IPS-15b (cell line): ENCODE measurements at regions not wholly inside any gene's neighbourhood (a gene's known extent, or its start where the extent isn't known, plus 50 kb on each side); places are given as distances from the start of the nearest gene placed in this dataset.
A peak's percentile ranks its signal among the peaks of the same experiment; 100 is the strongest.
"Not testable (repeated sequence)": the region's sequence is repeated elsewhere in the genome, so short reads cannot be mapped to it uniquely, and the experiment has no call there.

Experiments
- H3K27me3 ChIP-seq: one replicate; pipeline ENCODE4 v1.6.1; 2013; ENCODE audit warnings: low read length; ENCODE audit not compliant: control insufficient read depth, insufficient read depth
- H3K36me3 ChIP-seq: one replicate; pipeline ENCODE4 v1.6.1; 2013; ENCODE audit warnings: low read length; ENCODE audit not compliant: control insufficient read depth, insufficient read depth
- H3K4me1 ChIP-seq: one replicate; pipeline ENCODE4 v1.6.1; 2013; ENCODE audit warnings: mild to moderate bottlenecking, low read length; ENCODE audit not compliant: control insufficient read depth, insufficient read depth
- H3K4me3 ChIP-seq: one replicate; pipeline ENCODE4 v1.5.1; 2013; ENCODE audit warnings: low read depth, low read length
- H3K9ac ChIP-seq: one replicate; pipeline ENCODE4 v1.6.1; 2013; ENCODE audit warnings: low read depth, mild to moderate bottlenecking, low read length
- H3K9me3 ChIP-seq: one replicate; pipeline ENCODE4 v1.6.1; 2013; ENCODE audit warnings: mild to moderate bottlenecking, low read length; ENCODE audit not compliant: control insufficient read depth, insufficient read depth

GRCh38 chr20:30164389-30164788 is 1093.1 kb upstream of the DEFB115 start:
- H3K9me3 ChIP-seq, H3K36me3 ChIP-seq, H3K9ac ChIP-seq, H3K4me1 ChIP-seq, H3K27me3 ChIP-seq, H3K4me3 ChIP-seq: not testable (repeated sequence)

DNA sequence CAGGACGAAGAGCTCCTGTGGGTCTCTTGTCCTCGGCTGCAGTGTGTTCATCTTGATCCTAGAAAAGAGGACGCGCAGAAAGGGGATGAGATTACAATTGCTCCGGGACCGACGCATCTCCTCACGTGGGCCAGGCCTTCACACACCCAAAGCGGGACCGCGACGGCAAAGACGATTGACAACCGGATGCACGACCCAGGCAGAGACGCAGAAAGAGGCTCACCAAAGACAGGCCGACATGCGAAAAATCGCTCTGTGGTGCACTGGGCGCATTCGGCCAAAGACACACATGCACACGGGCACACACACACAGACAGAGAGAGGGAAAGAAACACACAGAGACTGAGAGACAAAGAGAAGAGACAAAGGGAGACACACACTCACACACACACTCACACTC is 1089.9 kb upstream of the DEFB115 start:
- Histone ChIP-seq H3K4me1 (no peaks in the 10 kb centered on the region), H3K27me3 (no peaks in the 10 kb centered on the region), H3K36me3 (no peaks in the 10 kb centered on the region), H3K9ac (no peak overlapping the region), H3K9me3 (peaks cover 3% of the 10 kb centered on the region), H3K4me3 (no peak overlapping the region)

DNA sequence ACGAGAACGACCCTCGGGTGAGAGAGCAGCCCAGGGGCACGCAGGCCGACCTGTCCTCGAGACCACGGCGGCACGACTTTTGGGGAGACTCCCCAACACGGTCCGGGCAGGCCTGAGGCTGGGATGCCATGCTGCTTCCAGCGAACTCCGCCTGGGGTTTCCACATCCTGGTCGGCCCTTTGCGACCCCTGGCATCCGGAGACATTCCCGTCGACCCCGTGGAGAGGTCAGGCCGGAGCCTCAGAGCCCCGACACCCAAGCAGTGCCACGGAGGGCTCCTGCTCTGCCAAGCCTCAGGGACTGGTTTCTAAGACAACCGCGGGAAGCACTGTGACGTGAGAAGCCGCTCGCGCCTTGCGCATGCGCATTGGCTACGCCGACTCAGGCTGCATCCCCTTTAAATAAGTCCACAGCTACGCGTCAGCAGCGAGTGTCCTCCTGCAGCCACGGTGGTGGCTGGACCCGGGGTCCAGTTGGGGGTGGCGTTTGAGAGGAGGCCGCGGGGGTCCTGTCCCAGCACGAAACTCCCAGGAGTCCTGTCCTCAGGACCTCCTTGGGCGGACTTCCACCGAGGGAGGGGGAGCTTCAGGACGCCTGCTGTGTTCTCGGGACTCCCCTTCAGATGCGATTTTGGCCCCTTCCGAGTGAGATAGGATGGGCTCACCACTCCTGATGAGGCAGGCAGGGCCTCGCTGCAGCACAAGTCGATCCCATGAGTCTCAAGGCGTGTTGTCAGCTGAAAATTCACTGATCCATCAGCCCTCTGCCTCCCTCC is 1089.3 kb upstream of the DEFB115 start:
- no peaks in the 10 kb centered on the region for H3K36me3 ChIP-seq
- no peaks in the 10 kb centered on the region for H3K27me3 ChIP-seq
- H3K9ac ChIP-seq, result no peak overlapping the region
- no peaks in the 10 kb centered on the region for H3K4me1 ChIP-seq
- H3K4me3 ChIP-seq, result no peak overlapping the region
- peaks cover 3% of the 10 kb centered on the region for H3K9me3 ChIP-seq

DNA sequence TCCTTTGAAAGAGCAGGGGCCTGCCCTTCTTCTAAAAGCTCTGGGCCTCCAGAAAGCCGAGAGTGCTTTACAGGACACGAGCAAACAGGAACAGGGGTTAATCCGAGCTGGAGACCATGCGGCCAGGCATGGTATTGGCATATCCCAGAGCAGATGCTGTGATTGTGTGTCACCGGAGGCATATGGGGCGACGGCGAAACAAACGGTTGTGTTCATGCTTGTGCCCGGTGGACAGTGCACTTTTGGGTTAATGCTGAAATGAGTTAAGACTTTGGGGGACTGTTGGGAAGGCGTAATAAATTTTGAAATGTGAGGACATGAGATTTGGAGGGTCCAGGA is 1088.7 kb upstream of the DEFB115 start:
- Histone ChIP-seq H3K9me3 (peaks cover 3% of the 10 kb centered on the region), H3K4me1 (no peaks in the 10 kb centered on the region), H3K4me3 (no peak overlapping the region), H3K36me3 (no peaks in the 10 kb centered on the region), H3K9ac (no peak overlapping the region), H3K27me3 (no peaks in the 10 kb centered on the region)

- no peaks in the 10 kb centered on the region for H3K9me3 ChIP-seq
- H3K9ac ChIP-seq, result no peak overlapping the region
- no peak overlapping the region for H3K4me3 ChIP-seq
- no peaks in the 10 kb centered on the region for H3K27me3 ChIP-seq
- no peaks in the 10 kb centered on the region for H3K36me3 ChIP-seq
- H3K4me1 ChIP-seq, result no peaks in the 10 kb centered on the region
These were observed 1081.8 kb upstream of the DEFB115 start for GRCh38 chr20:30175681-30176080.

- H3K27me3 ChIP-seq, H3K9ac ChIP-seq, H3K9me3 ChIP-seq, H3K36me3 ChIP-seq, H3K4me1 ChIP-seq, H3K4me3 ChIP-seq: not testable (repeated sequence)
These were observed 1074.3 kb upstream of the DEFB115 start for GRCh38 chr20:30183124-30183523.

GRCh38 chr20:30191785-30192184 is 1065.7 kb upstream of the DEFB115 start:
- H3K9ac ChIP-seq, H3K27me3 ChIP-seq, H3K9me3 ChIP-seq, H3K36me3 ChIP-seq, H3K4me3 ChIP-seq, H3K4me1 ChIP-seq: not testable (repeated sequence)

- not testable (repeated sequence) for H3K4me3 ChIP-seq, H3K27me3 ChIP-seq, H3K4me1 ChIP-seq, H3K9ac ChIP-seq, H3K36me3 ChIP-seq, H3K9me3 ChIP-seq
These were observed 1023.0 kb upstream of the DEFB115 start for GRCh38 chr20:30234477-30234876.

GRCh38 chr20:30275073-30275472 is 982.4 kb upstream of the DEFB115 start:
- H3K9me3 ChIP-seq, H3K36me3 ChIP-seq, H3K4me1 ChIP-seq, H3K9ac ChIP-seq, H3K4me3 ChIP-seq, H3K27me3 ChIP-seq: not testable (repeated sequence)

DNA sequence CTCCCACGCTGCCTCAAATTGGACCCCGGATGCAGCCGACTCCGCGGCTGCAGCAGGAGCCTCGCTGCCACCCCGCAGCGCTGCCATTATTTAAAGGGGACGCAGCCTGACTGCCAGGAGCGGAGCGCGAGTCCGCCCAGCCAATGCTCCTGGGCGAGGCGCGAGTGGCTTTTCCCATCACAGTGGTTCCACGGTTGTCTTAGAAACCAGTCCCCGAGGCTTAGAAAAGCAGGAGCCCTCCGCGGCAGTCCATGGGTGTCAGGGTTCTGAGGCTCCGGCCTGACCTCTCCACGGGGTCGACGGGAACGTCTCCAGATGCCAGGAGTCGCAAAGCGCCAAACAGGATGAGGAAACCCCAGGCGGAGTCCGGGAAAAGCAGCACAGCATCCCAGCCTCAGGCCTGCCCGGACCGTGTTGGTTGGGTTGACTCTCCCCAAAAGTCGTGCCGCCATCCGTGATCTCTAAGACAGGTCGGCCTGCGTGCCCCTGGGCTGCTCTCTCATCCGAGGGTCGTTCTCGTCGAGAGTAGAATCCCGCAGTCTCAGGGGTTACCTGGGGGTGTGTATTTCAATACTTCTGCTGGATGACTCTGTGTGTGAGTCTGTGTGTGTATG is 975.8 kb upstream of the DEFB115 start:
- no peaks in the 10 kb centered on the region for H3K36me3 ChIP-seq
- H3K9ac ChIP-seq, result no peak overlapping the region
- no peaks in the 10 kb centered on the region for H3K9me3 ChIP-seq
- no peaks in the 10 kb centered on the region for H3K4me1 ChIP-seq
- H3K27me3 ChIP-seq, result peaks cover 7% of the 10 kb centered on the region
- H3K4me3 ChIP-seq, result no peak overlapping the region

DNA sequence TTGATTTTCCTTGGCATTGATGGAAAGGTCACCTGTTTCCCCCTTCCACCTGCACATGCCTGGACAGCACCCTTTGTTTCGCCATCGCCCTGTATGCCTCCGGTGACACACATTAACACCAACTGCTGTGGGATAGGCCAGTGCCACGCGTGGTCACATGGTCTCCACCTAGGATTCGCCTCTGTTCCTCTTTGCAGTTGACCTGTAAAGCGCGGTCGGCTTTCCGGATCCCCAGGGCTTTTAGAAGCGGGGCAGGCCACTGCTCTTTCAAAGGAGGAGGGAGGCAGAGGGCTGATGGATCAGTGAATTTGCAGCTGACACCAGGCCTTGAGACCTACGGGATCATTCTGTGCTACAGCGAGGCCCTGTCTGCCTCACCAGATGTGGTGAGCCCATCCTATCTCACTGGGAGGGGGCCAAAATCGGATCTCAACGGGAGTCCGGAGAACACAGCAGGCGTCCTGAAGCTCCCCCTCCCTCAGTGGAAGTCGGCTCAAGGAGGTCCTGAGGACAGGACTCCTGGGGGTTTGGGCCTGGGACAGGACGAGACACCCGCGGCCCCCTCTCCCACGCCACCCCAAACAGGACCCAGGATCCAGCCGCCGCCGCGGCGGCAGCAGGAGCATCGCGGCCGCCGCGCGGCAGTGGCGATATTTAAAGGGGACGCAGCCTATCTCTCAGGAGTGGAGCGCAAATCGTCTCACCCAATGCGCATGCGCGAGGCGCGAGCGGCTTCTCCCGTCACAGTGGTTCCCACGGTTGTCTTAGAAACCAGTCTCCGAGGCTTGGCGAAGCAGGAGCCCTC is 973.8 kb upstream of the DEFB115 start:
- not testable (repeated sequence) for H3K9me3 ChIP-seq, H3K4me1 ChIP-seq, H3K27me3 ChIP-seq, H3K9ac ChIP-seq, H3K36me3 ChIP-seq
- peak overlapping the region; percentile 41 for H3K4me3 ChIP-seq
